SKM-1 (cell line): ENCODE measurements at regions not wholly inside any gene's neighbourhood (a gene's known extent, or its start where the extent isn't known, plus 50 kb on each side); places are given as distances from the start of the nearest gene placed in this dataset.
"Not testable (repeated sequence)": the region's sequence is repeated elsewhere in the genome, so short reads cannot be mapped to it uniquely, and the experiment has no call there.

Experiments
- DNase-seq: peaks from one replicate; lab custom pipeline; 2025; ENCODE audit not compliant: unreplicated experiment; lab: John Stamatoyannopoulos, UW

DNA sequence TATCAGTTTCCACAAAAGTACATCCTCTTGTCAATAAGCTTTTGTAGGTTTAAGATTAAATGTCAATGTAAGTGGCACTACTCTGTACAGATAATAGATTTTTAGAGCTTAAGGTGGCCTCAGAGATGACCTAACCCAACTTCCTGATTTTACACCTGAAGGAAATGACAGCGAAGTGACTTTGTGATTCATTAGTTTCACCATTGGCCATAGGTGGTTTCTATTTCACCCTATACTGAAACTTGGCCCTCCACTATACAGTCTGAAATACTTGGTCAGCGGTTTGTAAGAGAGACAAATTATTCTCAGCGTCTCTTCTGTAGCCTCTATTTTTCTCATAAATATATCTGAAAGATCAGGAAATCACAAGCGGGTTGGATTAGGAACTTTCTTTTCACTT is 330.4 kb upstream of the FAM98A start:
- no peak for DNase-seq

DNA sequence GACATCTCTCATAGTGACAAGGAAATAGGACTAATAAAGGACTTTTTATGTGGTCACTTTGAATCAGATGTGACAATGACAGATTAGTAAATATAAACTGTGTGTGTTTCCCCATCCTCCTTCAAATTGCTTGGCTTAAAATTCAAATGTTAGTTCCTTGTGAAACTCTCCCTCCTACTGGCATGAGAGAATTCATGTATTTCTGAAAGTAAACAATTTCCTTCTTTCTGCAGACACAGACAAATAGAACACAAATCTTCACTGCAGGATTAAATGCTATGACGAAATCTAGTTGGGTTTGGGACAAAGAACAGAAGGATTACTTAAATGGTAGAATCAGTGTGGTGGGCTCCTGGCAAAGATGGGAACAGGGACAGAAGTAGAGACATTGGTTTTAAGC is 328.7 kb upstream of the FAM98A start:
- DNase-seq = no peak

DNA sequence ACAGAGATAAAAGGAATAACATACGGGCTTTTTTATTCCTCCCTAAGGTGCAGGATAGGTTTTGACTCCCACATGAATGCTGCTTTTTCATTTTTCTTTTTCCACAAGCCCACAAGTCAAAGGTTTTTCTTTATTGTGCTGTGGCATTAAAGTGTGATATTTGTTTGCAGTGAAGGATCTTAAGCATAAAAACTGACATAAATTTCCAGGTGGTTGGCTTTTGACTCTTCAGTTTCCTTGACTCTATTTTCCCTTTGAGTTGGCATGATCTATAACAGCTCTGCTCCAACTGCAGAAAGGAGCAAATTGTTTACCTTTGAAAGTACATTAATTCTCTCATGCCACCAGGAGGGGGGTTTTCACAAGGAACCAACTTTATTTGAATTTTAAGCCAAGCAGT is 326.2 kb upstream of the FAM98A start:
- DNase-seq = no peak

DNA sequence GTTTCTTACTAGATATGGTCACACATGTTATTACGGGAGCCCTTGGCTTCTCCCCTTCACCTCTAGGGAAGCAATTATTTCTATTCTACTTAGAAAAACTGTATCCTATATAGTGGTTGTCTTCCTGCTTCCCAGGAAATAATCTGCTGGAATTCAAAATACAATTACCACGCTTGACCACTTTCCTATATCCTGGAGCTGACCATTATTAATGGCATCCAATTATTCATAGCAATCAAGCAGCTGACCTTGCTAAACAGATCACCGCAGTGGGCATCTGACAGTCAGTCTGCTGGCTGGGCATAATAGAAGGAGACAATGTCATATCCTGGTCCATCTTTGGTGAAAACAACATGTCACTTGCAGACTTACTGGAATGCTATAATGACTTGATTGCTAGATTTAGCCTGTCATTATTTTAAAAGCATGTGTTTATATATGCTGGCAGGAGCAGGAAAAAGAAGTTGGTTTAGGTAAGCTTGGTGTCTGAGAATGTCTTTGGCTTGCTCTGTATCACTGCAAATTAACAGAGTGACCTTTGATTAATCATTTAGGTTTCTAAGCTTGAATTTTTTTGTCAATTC is 325.6 kb upstream of the FAM98A start:
- DNase-seq = no peak

DNA sequence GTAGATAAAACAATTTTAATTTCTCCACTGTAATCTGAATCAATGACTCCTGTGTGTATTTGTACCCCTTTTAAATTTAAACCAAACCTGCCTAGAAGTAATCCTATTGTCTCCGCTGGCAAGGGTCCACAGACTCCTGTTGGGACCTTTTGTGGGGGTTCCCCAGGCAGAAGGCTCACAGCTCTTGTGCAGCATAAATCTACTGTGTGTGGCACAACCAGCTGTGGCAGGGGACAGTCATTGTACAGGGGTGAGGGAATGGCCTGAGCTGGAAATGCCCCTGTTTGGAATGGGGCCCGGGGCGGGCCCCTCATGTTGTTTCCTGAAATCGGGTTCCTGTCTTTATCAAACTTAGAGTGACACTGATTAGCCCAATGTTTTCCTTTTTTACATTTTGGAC is 318.2 kb upstream of the FAM98A start:
- DNase-seq = no peak

DNA sequence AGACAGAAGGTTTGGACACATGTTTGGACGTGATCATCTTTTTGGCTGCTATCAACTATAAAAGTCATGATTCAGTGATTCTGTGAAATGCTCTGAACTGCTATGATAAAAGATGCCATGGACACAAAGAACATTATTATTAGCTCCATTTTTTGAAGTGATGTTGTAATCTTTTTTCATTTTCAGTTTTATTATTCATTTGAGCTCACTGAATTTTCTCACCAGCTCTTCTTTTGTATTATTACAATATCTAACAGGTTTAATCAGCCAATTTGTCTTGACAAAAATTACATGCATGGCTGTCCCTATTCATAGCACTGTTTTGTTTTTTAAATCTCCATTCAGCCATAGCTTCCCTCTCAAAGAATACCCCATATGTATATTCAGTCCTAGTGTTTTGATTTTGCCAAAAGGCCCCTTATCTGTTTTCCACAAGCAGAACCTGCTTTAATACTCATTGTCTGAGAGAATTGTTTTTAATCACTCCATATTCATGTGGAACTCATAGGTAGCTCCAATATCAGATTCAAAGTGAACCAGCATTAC is 314.0 kb upstream of the FAM98A start:
- DNase-seq = no peak

DNA sequence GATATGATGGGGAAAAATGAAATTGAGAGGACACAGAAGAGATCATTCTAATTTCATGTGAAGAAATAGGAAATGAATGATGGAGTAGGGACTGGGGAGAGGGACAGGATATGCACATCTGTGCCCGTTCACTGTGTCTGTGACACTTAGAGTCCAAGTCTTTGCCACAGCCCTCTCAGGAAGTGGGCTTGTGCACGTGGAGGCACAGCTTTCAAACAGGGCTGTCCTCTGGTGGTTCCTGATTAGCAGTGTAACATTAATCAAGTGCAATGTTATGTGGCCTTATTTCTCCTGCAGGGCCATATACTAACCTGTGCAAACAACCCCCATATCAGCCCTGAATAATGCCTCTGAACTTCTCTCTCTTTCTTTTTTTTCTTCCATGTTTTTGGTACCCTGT is 312.2 kb upstream of the FAM98A start:
- DNase-seq = no peak

DNA sequence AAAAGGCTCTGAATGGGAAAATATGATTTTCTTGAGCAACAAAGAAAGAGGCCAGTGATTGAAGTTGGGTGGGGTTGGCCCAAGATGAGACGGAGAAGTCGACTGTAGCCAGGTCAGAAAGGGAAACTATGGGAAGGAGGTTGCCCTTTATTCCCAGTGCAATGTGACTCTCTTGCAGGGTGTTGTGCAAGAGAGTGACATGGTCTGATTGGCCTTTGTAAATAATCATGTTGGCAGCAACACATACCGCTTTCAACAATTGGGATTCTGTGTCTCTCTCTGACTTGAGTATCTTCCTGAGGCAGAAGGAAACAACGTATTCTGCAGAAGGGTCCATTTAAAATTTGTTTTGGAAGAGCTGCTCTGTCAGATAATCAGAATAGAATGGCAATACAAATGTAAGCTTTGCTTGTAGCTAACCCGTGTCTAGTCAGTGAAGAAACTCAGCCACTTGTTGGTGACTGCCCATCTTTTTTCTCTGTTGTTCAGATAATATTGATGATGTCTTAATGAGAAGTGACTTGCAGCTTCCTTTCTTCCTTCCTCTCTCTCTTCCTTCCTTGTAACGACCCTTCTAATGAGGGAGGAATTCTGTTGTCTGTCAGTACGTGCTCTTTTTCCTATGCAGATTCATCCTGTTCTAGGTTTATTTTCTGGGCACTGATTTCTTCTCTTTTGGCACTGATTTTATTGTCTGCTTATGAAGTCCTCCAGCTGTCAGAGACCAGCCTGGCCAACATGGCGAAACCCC is 311.0 kb upstream of the FAM98A start:
- DNase-seq = no peak

DNA sequence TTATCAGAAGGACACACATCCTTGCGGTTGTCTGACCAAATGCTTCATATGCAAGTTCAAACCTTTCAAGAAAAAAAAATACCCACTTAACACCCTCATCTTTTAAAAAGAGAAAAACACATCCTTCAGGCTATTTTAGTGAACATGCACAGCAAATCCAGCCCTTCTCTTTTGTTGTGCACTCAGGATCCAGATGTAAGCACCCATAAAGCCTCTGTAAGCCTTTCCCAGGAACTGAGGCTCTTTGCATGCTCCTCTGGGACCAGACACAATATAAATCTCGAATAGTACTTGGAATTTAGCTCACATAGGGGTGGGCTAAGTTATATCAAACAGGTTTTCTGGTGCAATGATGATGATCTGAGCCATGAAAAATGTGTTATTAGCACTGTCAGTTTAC is 308.8 kb upstream of the FAM98A start:
- no peak for DNase-seq

DNA sequence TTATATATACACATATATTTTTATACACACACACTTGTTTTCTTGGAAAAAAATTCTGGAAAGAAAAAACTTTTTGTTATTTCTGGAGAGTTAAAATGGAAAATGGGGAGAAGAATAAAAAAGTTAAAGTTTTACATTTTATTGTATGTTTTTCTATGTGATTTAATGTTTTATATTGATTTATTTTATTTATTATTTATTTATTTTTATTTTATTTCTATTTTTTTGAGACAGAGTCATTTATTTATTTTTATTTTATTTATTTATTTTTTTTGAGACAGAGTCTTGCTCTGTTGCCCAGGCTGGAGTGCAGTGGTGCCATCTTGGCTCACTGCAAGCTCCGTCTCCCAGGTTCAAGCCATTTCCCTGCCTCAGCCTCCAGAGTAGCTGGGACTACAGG is 307.0 kb upstream of the FAM98A start:
- DNase-seq = not testable (repeated sequence)

DNA sequence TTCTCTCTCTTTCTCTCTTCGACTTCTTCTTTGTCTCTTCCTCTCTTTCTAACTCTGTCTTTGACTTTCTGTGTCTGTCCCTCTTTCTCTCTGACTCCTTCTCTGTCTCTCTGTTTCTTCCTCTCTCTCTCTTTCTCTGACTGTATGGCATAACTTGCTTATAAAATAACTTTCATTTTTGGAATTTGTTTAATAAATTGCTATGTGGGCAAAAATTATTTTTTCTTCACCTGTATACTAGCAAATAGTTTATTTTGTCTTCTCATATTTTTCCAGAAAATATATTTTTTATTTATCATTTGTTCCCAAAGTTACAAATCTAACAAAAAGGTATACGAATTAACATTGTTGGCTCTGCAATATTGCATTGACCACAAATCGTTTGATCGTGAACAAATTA is 305.7 kb upstream of the FAM98A start:
- no peak for DNase-seq

DNA sequence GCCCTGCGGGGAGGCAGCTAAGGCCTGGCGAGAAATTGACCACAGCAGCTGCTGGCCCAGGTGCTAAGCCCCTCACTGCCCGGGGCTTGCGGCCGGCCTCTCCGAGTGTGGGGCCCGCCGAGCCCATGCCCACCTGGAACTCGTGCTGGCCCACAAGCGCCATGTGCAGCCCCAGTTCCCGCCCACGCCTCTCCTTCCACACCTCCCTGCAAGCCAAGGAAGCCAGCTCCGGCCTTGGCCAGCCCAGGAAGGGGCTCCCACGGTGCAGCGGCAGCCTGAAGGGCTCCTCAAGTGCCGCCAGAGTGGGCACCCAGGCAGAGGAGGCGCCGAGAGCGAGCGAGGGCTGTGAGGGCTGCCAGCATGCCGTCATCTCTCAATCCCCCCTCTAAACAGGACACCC is 304.6 kb upstream of the FAM98A start:
- no peak for DNase-seq

DNA sequence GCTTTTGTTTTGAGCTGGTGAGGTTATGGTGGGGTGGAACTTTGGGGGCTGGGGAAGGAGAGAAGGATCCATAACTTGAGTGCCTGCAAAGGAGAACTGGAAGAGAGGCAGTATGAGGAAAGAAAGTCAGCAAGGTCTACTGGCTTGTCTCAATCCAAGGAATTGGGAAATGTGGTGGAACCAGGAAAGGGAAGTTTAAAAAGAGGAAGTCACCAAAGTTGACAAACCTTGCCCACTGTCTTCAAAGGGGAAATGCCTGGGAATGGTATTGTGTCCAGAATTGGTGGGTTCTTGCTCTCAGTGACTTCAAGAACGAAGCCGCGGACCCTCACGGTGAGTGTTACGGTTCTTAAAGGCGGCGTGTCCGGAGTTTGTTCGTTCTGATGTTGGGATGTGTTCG is 304.1 kb upstream of the FAM98A start:
- peak; percentile 28 for DNase-seq

DNA sequence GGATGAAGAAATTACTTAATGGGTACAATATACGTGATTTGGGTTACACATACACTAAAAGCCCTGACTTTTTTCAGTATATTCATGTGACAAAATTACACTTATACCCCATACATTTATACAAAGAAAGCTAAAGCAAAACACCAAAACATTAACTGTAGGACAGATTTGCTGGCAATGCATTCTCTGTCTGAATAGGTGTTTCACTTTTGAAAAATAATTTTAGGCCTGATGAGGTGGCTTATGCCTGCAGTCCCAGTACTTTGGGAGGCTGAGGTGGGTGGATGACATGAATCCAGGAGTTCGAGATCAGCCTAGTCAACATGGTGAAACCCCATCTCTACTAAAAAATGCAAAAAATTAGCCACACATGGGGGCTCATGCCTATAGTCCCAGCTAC is 301.5 kb upstream of the FAM98A start:
- no peak for DNase-seq

DNA sequence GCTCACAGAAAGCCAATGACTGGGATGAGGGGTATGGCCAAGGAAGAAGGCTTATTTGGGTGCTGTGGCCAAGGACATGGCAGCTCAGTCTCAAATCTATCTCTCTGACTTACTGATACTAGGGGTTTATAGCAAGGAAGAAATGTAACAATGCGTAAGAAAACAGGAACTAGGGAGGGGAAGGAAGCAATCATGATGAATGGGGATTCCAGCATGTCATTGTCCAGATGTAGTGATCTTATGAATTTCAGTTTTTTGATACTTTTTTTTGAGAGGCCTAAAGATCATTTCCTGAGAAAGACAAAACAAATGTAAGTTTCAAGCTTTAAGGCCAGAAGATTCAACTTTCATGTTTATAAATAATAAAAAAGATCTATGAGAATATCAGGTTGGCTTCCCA is 298.6 kb upstream of the FAM98A start:
- no peak for DNase-seq

DNA sequence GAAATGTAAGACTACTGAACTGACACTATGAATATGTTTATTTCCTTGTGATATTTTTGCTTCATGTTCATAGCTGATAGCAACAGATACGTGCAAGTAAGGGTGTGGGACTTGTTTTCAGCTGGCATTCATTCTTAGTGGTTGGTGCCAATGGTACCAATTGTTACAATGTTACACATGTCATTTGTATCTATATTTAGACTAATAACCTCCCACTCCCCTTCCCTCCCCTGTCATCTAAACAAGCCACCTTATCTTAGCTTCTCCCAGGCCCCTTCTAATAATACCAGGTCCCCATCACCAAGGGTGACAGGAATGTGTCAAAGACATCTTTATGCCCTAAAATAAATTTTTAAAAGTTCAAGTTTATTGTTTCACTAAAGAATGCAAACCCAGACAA is 294.7 kb upstream of the FAM98A start:
- no peak for DNase-seq

DNA sequence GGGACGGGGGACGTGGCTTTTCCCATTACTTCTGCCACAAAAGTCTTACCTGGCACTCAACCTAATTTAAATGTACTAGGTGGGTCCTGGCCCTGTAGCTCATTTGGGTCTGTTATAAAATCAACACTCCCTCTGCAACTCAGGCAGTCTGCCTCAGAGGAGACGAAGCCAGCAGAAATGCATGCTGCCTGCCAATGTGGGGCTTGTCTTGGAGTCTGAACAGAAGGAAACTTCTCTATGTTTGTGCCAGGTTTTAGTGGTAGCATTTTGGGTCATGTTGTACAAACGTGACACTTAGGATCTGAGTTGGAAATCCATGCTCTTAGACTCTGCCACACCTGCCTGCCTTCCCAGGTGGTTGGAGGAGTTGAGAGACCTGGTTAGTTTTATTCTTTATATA is 292.5 kb upstream of the FAM98A start:
- no peak for DNase-seq

DNA sequence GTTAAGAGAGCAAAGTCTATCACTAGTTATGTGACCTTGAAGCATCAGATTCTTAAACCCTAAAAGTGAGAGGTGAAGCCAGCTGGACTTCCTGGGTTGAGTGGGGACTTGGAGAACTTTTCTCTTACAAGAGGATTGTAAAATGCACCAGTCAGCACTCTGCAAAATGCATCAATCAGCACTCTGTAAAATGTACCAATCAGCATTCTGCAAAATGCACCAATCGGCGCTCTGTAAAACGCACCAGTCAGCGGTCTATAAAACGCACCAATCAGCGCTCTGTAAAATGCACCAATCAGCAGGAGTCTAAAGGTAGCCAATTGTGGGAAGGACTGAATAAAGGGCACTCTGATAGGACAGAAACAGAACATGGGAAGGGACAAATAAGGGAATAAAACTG is 291.6 kb upstream of the FAM98A start:
- DNase-seq = no peak

DNA sequence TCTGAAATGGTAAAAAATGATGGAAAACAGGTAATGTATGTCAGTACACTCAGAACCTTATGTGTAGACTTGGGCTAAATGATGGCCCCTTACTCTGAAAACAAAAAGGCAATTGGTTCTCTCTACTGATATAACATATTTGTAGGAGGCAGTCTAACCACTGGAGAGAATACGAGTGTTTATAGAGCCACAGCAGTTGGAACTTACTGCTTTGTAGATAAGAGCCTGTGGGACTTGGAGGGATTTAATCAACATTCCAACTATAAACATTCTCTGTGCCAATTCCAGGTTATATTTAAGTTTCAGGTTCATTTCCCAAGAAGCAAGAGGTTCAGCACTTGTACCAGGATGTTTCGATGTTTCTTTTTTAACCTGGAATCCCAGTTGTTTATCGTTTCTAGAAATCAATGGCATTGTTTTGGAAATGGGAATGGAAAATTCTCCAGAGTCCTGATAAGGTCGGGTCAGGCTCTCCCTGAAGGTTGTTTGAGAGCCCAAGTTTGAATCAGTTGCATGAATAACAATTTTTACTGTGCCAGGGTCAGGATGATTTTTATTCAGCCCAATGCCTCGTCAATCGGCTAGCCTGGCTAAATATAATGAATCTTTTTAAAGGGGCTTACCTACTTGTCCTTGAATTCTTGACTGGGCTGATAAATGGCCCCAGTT is 278.4 kb upstream of the FAM98A start:
- no peak for DNase-seq

DNA sequence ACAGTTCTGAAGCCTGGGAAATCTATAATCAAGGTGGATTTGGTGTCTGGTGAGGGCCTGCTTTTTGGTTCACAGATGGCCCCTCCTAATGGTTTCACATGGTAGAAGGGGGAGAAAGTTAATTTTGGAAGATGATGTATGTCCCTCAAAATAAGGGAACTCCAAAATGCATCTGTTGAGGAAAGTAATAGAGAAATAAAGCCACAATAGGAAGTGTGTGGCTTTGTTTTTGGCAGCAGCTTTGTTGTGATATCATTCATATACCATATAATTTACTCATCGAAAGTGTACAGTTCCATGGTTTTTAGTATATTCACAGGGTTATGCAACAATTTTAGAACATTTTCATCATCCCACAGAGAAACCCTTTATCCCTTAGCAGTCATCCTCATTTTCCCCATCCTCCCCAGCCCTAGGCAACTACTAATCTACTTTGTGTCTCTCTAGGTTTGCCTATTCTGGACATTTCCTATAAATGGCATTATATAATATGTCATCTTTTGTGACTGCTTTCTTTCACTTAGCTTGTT is 274.0 kb upstream of the FAM98A start:
- no peak for DNase-seq

DNA sequence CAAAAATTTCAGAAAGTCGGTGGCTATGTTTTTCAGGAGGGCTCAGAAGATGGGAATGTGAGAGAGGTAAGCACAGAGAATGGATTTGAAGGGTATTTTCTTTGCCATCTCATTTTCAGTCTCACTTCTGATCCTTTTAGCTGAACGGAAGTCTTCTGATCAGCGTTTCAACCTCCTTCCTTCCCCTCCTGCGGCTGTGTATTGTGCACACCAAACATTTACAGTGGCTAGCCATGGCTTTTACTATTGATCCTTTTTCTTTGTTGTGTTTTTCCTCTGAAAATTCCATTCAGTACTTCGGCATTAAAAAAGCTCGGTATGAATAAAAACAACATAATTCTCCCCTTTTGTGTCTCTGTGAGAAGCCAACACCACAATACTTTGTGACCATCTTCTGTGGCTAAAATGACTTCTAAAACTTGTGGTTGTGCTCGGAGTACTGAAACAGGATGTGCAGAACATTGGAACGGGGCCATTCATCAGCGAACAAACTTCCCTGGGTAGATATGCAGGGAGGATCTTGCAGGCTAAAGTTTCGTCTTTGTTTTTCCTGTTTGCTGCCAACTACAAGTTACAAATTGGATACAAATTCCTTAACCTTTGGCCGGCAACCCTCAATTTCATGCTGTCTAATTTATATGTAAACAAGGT is 260.8 kb upstream of the FAM98A start:
- DNase-seq = no peak

DNA sequence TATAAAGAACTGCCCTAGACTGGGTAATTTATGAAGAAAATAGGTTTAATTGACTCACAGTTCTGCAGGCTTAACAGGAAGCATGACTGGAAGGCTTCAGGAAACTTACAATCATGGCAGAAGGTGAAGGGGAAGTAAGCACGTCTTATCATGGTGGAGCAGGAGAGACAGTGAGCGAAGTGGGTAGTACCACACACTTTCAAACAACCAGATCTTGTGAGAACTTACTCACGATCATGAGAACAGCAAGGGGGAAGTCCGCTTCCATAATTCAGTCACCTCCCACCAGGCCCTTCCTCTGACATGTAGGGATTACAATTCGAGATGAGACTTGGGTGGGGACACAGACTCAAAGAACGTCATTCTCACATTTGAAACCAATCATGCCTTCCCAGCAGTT is 260.1 kb upstream of the FAM98A start:
- no peak for DNase-seq
